T47D (cell line): ENCODE measurements at regions not wholly inside any gene's neighbourhood (a gene's known extent, or its start where the extent isn't known, plus 50 kb on each side); places are given as distances from the start of the nearest gene placed in this dataset.
A peak's percentile ranks its signal among the peaks of the same experiment; 100 is the strongest.

ENCODE experiments used
- DNase-seq, 2 experiments: peaks; one replicate each; pipeline versions ENCODE4 v3.0.0 to v3.0.0-alpha.2; 2011 to 2012; ENCODE audit warnings: low read depth in 1 of 2, low spot score in 1 of 2
- JUND ChIP-seq: IDR thresholded peaks from 2 replicates; pipeline ENCODE4 v1.6.1; 2012; ENCODE audit warnings: low read depth
- in situ Hi-C: cut with HindIII; loops from 2 replicates; pipeline ENCODE4 v1.10.0; 2016; ENCODE audit warnings: low sequenced_read_pairs, low pct_unique_long_range_greater_than_20kb

- in situ Hi-C loops: no loop called here
- no peak for DNase-seq
- TF ChIP-seq JUND: no peak
Observed at GRCh38 chr4:138916763-138917162, 98.8 kb upstream of the NOCT start.

GRCh38 chr4:138915756-138916155, 99.8 kb upstream of the NOCT start:
- in situ Hi-C loops: no loop called here
- peak; percentile 30; the same call in 1 of the 2 replicates for TF ChIP-seq JUND
- peak in 1 of 2 experiments; percentile 63 for DNase-seq

- no peak for TF ChIP-seq JUND
- DNase-seq: peak in 1 of 2 experiments; percentile 81
- in situ Hi-C loops: no loop called here
Observed at GRCh38 chr4:138912704-138913340, 102.8 kb upstream of the NOCT start.

GRCh38 chr4:138911909-138912703, 103.5 kb upstream of the NOCT start:
- TF ChIP-seq JUND: peak; percentile 54; the same call in 1 of the 2 replicates
- in situ Hi-C loops: no loop called here
- peak in 1 of 2 experiments; percentile 96 for DNase-seq

GRCh38 chr4:138910914-138911336, 104.7 kb upstream of the NOCT start:
- peak; percentile 97; the same call in 1 of the 2 replicates for TF ChIP-seq JUND
- in situ Hi-C loops: no loop called here
- peak in 1 of 2 experiments; percentile 99 for DNase-seq

- in situ Hi-C loops: no loop called here
- no peak for TF ChIP-seq JUND
- peak in 1 of 2 experiments; percentile 89 for DNase-seq
Observed at GRCh38 chr4:138910195-138910913, 105.2 kb upstream of the NOCT start.

GRCh38 chr4:138909587-138909986, 106.0 kb upstream of the NOCT start:
- no peak for TF ChIP-seq JUND
- no peak for DNase-seq
- in situ Hi-C loops: no loop called here

- TF ChIP-seq JUND: no peak
- no peak for DNase-seq
- in situ Hi-C loops: no loop called here
Observed at GRCh38 chr4:138908134-138908533, 107.4 kb upstream of the NOCT start.

GRCh38 chr4:138907174-138907573, 108.4 kb upstream of the NOCT start:
- in situ Hi-C loops: no loop called here
- no peak for TF ChIP-seq JUND
- no peak for DNase-seq

- TF ChIP-seq JUND: no peak
- no peak for DNase-seq
- in situ Hi-C loops: no loop called here
Observed at GRCh38 chr4:138904793-138905192, 110.8 kb upstream of the NOCT start.

- no peak for TF ChIP-seq JUND
- in situ Hi-C loops: no loop called here
- DNase-seq: no peak
Observed at GRCh38 chr4:138903185-138903584, 112.4 kb upstream of the NOCT start.

- no peak for TF ChIP-seq JUND
- no peak for DNase-seq
- in situ Hi-C loops: no loop called here
Observed at GRCh38 chr4:138902705-138903104, 112.9 kb upstream of the NOCT start.

- in situ Hi-C loops: no loop called here
- no peak for TF ChIP-seq JUND
- DNase-seq: no peak
Observed at GRCh38 chr4:138901177-138901576, 114.4 kb upstream of the NOCT start.
